HL-60/S4 treated with phorbol 12-myristate 13-acetate at 8.2 ng/mL for 4 days and 3 days (cell line): ENCODE measurements at regions not wholly inside any gene's neighbourhood (a gene's known extent, or its start where the extent isn't known, plus 50 kb on each side); places are given as distances from the start of the nearest gene placed in this dataset.

Experiments used
- in situ Hi-C: fragments of 300-500 bp; cut with MboI; formaldehyde crosslinking; loops from 2 replicates; pipeline ENCODE4 v1.15.0; 2022; ENCODE audit warnings: low sequenced_read_pairs

GRCh38 chr14:66094001-66094727 is 392.0 kb upstream of the CCDC196 start:
- in situ Hi-C loops = no loop called here

- in situ Hi-C loops = no loop called here
Measured at GRCh38 chr14:66099451-66099850, 386.7 kb upstream of the CCDC196 start.

- in situ Hi-C loops = no loop called here
Measured at GRCh38 chr14:66099931-66100330, 386.2 kb upstream of the CCDC196 start.

- in situ Hi-C loops = no loop called here
Measured at GRCh38 chr14:66101662-66102061, 384.5 kb upstream of the CCDC196 start.

- in situ Hi-C loops = no loop called here
Measured at GRCh38 chr14:66104486-66104885, 381.7 kb upstream of the CCDC196 start.

GRCh38 chr14:66105815-66106214 is 380.4 kb upstream of the CCDC196 start:
- in situ Hi-C loops = no loop called here

GRCh38 chr14:66109426-66109825 is 376.7 kb upstream of the CCDC196 start:
- in situ Hi-C loops = no loop called here

GRCh38 chr14:66111891-66112290 is 374.3 kb upstream of the CCDC196 start:
- in situ Hi-C loops = no loop called here

GRCh38 chr14:66114071-66114470 is 372.1 kb upstream of the CCDC196 start:
- in situ Hi-C loops = no loop called here

GRCh38 chr14:66115740-66116502 is 370.2 kb upstream of the CCDC196 start:
- in situ Hi-C loops = no loop called here

- in situ Hi-C loops = no loop called here
Measured at GRCh38 chr14:66116732-66117131, 369.4 kb upstream of the CCDC196 start.

- in situ Hi-C loops = no loop called here
Measured at GRCh38 chr14:66117600-66117999, 368.6 kb upstream of the CCDC196 start.

GRCh38 chr14:66119606-66120231 is 366.5 kb upstream of the CCDC196 start:
- in situ Hi-C loops = no loop called here

GRCh38 chr14:66120402-66120801 is 365.8 kb upstream of the CCDC196 start:
- in situ Hi-C loops = no loop called here

- in situ Hi-C loops = no loop called here
Measured at GRCh38 chr14:66121859-66122258, 364.3 kb upstream of the CCDC196 start.

- in situ Hi-C loops = no loop called here
Measured at GRCh38 chr14:66129224-66129623, 356.9 kb upstream of the CCDC196 start.

- in situ Hi-C loops = no loop called here
Measured at GRCh38 chr14:66131111-66131510, 355.1 kb upstream of the CCDC196 start.

GRCh38 chr14:66133666-66134065 is 352.5 kb upstream of the CCDC196 start:
- in situ Hi-C loops = no loop called here

GRCh38 chr14:66135831-66136230 is 350.3 kb upstream of the CCDC196 start:
- in situ Hi-C loops = no loop called here

- in situ Hi-C loops = no loop called here
Measured at GRCh38 chr14:66137081-66137480, 349.1 kb upstream of the CCDC196 start.

- in situ Hi-C loops = no loop called here
Measured at GRCh38 chr14:66139432-66139831, 346.7 kb upstream of the CCDC196 start.
